ENCODE measurements at regions not wholly inside any gene's neighbourhood (a gene's known extent, or its start where the extent isn't known, plus 50 kb on each side); places are given as distances from the start of the nearest gene placed in this dataset.
"Not testable (repeated sequence)": the region's sequence is repeated elsewhere in the genome, so short reads cannot be mapped to it uniquely, and the experiment has no call there.

DNA sequence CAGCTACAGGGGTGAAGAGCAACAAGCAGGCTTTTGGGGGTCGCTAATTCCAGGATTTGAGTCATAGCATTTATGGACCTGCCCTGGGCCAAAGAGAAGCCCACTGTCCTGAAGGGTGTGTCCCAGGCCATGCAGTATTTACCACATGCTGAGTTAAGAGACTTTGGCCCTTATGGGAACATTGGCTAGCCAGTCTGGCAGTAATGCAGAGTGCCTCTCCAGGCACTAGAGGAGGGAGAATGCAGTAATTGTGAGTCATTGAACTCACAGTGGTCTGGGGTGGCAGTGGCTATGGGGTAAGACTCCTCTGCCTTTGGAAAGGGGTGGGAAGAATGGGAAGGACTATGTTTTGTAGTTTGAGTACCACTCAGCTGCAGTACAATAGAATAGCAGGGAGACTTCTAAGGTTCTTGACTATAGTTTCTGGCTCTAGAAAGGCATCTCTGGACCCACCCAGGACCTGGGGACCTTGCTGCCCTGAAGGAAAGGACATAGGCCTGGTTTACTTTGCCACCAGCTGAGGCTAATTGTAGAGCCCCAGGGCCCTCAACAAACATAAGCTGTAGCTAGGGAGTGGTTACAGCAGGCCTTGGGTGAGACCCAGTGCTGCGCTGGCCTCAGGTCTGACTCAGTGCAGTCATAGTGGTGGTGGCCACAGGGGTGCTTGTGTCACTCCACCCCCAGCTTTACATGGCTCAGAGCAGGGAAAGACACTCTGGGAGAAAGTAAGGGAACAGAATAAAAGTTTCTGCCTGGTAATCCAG is 520.9 kb downstream of the HTR1B start:
- DNase-seq = no peak

GRCh38 chr6:76940191-76940590 is 523.1 kb downstream of the HTR1B start:
- no peak for DNase-seq

- no peak for DNase-seq
Measured at GRCh38 chr6:76914737-76915136, 548.6 kb downstream of the HTR1B start.

- not testable (repeated sequence) for DNase-seq
Measured at GRCh38 chr6:76905541-76905940, 557.8 kb downstream of the HTR1B start.

- no peak for DNase-seq
Measured at GRCh38 chr6:76892542-76892941, 570.7 kb downstream of the HTR1B start.

- no peak for DNase-seq
Measured at GRCh38 chr6:76888351-76888750, 574.9 kb downstream of the HTR1B start.

DNA sequence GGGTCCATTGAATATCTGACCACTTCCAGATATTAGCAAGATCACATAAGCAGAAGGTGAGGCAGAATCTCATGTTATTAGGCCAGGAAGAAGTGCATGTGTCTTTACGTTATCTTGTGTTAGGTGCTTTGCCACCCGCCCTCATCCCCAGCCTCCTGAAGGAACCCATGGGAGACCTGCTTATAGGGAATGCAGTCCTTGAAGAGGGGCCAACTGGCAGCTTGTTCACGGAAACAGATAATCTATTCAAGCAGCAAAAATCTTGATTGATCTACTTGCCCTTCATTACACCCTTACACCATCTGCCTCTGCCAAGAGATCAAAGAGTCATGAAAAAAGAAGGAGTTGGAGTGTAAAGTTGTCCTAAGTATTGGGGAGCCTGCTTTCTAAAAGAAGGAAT is 576.4 kb downstream of the HTR1B start:
- no peak for DNase-seq

DNA sequence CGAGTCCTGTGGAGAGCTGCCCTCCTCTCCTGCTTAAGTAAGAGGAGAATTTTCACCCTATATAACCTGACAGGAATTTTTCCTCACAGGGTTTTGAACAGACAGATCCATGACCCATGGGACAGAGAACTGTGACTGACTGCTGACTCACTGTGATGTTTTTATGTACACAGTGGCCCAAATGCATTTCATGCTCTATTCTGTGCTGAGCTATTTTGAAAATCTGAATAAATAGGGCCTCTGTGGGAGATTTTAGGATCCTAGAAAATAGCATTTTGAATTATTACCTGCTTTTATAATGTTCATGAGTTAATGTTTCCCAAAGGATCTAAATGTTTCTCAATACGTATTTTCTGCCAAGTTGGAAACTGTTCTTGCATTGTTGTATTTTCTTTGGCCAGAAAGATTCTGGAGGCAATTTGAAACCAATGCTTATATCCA is 577.4 kb downstream of the HTR1B start:
- DNase-seq = no peak

GRCh38 chr6:76881414-76881813 is 581.9 kb downstream of the HTR1B start:
- DNase-seq = no peak

GRCh38 chr6:76876922-76877553 is 586.3 kb downstream of the HTR1B start:
- DNase-seq = peak; percentile 90

DNA sequence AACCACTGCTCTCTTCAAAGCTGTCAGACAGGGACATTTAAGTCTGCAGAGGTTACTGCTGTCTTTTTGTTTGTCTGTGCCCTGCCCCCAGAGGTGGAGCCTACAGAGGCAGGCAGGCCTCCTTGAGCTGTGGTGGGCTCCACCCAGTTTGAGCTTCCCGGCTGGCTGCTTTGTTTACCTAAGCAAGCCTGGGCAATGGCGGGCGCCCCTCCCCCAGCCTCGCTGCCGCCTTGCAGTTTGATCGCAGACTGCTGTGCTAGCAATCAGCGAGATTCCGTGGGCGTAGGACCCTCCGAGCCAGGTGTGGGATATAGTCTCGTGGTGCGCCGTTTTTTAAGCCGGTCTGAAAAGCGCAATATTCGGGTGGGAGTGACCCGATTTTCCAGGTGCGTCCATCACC is 586.9 kb downstream of the HTR1B start:
- DNase-seq = not testable (repeated sequence)

DNA sequence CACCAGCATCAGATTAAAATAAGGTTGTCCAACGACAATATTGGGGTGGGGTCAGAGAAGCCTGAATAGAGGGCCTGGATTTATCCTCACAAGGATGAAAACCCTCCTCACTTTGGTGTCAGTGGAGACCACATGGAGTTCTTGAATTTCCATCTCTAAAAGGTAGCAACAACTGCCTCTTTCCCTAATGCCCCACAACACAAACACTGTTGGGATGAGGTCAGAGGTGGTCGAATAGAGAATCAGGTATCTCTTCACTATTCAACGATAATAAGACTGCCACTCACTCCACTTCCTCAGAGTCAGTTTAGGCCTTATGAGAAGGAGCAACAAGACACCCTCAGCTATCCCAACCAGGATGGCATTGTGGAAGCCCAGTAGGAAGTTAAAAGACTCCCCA is 596.1 kb downstream of the HTR1B start:
- DNase-seq = no peak

GRCh38 chr6:76866091-76866915 is 597.0 kb downstream of the HTR1B start:
- DNase-seq = no peak

DNA sequence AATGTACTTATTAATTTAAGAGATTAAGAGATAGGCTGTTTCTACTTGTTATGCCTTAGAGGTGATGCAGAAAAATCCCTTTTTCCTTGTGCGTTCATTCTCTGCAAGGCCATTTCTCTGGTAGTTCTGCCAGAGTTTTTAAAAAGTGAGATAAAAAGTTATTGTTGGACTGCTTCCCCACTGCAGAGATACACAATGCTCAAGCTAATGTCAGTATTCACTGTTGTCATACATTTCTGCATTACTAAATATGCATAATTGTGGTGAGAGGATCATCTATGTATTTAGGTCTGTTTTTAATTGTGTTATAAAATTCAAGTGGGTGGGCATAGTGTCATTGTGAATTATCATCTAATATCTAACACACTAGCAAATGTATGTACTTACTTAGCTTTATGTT is 600.4 kb downstream of the HTR1B start:
- no peak for DNase-seq

GRCh38 chr6:76861403-76861802 is 601.9 kb downstream of the HTR1B start:
- DNase-seq = no peak

DNA sequence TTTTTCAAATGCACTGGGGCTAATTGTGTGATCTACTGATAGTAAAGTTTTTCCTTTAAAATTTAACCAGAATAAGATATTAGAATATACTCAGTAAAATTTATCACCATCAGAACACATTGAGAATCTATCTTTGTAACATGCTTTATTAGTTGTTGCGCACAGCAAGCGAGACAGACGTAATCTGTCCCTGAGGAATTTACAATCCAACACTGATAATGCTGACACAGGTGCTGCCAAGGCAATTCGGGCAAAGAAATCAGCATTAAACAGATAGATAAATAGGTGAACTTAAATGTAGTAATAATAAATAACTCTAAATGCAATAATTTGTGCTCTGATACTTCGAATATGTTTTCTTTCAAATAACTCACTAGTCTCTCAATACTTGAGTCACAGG is 607.2 kb downstream of the HTR1B start:
- no peak for DNase-seq

- no peak for DNase-seq
Measured at GRCh38 chr6:76852776-76853175, 610.5 kb downstream of the HTR1B start.

DNA sequence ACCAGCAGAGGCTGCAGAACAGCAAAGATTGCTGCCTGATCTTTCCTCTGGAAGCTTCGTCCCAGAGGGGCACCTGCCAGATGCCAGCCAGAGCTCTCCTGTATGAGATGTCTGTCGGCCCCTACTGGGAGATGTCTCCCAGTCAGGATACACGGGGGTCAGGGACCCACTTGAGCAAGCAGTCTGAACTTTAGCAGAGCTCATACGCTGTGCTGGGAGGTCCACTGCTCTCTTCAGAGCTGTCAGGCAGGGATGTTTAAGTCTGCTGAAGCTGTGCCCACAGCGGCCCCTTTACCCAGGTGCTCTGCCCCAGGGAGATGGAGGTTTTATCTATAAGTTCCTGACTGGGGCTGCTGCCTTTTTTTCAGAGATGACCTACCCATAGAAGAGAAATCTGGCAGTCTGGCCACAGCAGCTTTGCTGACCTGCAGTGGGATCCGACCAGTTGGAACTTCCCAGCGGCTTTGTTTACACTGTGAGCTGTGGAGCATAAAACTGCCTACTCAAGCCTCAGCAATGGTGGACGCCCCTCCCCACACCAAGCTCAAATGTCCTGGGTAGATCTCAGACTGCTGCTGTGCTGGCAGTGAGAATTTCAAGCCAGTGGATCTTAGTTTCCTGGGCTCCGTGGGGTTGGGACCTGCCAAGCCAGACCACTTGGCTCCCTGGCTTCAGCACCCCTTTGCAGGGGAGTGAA is 613.9 kb downstream of the HTR1B start:
- peak; percentile 47 for DNase-seq

DNA sequence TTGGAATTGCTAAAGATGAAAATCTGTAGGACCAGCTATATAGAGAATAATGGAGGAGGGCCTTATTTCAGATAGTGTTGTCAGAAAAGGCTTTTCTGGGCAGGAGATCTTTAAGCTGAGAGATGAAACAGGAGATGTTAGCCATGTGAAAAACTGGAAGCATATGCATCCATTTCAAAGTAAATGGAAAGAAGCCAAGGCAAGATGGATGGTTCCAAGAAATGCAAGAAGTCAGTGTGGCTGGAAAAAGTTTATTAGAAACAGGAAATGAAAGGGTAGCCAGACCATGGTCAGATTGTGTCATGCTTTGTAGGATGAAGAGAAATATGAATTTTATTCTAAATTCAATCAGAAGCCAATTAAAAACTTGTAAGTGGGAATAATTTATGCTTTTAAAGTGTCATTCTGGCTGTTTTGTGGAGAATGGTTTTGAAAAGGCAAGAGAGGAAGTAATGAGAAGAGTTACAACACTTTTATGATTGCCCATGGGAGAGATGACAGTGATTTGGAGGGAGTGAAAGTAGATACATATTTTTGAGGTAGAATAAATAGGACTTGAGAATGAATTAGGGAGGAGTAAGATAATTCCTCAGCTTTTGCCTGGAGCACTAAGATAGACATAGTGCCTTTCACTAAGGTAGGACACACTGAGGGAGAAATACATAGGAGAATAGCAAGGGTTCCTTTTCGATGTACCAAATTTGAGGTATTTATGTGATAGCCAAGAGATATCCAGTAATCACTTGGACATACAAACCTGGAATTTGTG is 620.1 kb downstream of the HTR1B start:
- DNase-seq = no peak

DNA sequence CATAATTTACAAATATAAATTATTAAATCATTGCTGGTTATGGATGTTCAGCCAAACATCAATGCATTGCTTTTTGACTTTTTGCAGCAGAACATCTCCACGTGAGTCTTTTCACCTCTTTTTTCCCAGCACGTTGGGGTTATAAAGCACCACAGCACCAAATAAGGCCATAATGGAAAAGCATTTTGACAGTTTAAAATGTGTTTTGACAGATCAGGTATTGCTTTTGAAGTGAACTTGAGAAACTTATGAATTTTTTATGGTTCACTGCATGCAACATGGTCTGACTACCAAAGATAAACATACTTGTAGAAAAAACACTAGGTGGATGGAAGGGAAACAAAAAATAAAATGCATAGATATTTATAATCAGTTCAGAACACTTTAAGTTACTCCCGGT is 622.4 kb downstream of the HTR1B start:
- DNase-seq = no peak

DNA sequence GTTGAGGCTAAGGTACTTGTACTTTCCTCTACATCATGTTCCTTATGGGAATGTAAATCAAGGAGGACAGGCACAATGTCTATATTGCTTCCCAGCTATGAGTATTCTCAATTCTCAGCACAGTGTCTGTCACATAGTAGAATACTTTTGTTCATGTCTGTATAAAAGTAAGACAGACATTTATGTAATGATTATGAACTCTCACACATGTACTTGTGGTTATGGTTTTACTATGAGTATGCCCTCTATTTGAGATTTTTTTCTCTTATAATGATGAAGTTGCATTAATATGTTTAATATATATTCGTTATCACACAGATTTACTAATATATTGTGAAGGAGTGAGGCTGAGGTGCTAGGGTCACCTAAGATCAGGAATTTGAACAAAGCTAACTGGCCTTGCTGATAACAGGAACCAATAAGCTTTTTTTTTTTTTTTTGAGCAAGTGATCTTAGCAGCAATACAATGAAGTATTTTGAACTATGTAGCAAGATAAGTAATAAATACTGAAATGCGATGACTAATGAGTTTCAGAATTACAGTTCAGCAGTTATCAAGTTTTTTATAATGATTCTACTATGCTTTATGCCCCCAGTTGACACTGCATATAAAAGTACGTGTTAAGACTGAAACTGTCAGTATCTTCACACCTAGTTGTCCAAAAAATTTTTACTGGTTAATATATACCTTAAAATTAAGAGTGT is 623.1 kb downstream of the HTR1B start:
- DNase-seq = no peak

DNA sequence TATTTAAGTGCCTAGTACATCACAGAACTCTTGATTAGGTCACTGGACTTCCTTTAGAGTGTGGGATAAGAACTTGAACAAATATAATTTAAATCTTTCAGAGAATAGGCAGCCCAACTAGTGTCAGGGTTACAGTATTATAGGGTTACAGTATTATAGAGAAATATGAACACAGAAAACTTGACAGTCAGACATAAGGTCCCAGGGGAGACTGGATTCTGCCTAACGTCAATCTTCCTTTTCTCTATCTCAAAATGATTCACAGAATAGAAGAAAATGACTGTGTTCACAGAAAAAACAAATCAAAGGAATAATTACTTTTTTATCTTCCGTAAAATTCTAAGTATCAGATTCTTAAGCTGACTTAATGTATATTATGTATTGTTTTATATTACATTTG is 623.8 kb downstream of the HTR1B start:
- DNase-seq = no peak
